Type B pancreatic cell (in vitro differentiated cells): ENCODE measurements at regions not wholly inside any gene's neighbourhood (a gene's known extent, or its start where the extent isn't known, plus 50 kb on each side); places are given as distances from the start of the nearest gene placed in this dataset.

Source experiments
- DNase-seq: peaks from one replicate; pipeline ENCODE4 v3.0.0; 2021; ENCODE audit warnings: mixed read lengths; ENCODE audit not compliant: unreplicated experiment; ENCODE audit errors: extremely low spot score
- H3K27ac Mint-ChIP-seq: 2 replicates; pipeline ENCODE4 v1.8.0; 2021; ENCODE audit warnings: mild to moderate bottlenecking, mixed read lengths
- H3K27me3 Mint-ChIP-seq: 2 replicates; pipeline ENCODE4 v1.8.0; 2021; ENCODE audit warnings: mixed read lengths
- H3K36me3 Mint-ChIP-seq: 2 replicates; pipeline ENCODE4 v1.8.0; 2021; ENCODE audit warnings: mixed read lengths
- H3K4me1 Mint-ChIP-seq: one replicate; pipeline ENCODE4 v1.8.0; 2021; ENCODE audit warnings: mixed read lengths; ENCODE audit not compliant: unreplicated experiment
- H3K4me3 Mint-ChIP-seq: 2 replicates; pipeline ENCODE4 v1.8.0; 2021; ENCODE audit warnings: mild to moderate bottlenecking, mixed read lengths
- H3K9me3 Mint-ChIP-seq: 2 replicates; pipeline ENCODE4 v1.8.0; 2021; ENCODE audit warnings: mixed read lengths
- TF ChIP-seq, protein P1 (sequence below): fragments of 200-600 bp; sonication (generic); conservative IDR thresholded peaks from 2 replicates; pipeline ENCODE4 v1.5.0; 2021; ENCODE audit warnings: antibody characterized with exemption, mild to moderate bottlenecking

DNA sequence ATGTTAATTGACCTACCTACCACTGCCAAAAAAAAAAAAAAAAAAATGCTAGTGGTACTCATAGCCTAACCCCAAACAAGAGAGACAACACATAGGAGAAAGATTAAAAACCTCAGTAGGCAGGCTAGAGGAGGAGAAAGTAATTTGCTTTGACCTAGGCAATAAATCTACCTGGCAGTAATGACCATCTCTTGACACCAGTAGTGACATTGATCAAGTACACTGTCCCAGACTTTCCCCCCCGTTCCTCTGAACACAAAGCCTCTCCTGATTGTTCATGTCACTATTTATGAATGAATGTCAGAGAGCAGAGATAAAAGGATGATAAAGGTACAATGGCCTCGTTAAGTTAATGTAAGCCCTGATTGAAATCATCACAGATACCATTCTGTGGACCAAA is 746.8 kb downstream of the CBLN4 start:
- Mint-ChIP-seq H3K27ac (no peak overlapping the region), H3K4me1 (no peaks in the 10 kb centered on the region), H3K4me3 (no peak overlapping the region), H3K9me3 (no peaks in the 10 kb centered on the region), H3K36me3 (no peaks in the 10 kb centered on the region), H3K27me3 (peaks cover 18% of the 10 kb centered on the region)
- DNase-seq, result no peak
- TF ChIP-seq, protein P1, sequence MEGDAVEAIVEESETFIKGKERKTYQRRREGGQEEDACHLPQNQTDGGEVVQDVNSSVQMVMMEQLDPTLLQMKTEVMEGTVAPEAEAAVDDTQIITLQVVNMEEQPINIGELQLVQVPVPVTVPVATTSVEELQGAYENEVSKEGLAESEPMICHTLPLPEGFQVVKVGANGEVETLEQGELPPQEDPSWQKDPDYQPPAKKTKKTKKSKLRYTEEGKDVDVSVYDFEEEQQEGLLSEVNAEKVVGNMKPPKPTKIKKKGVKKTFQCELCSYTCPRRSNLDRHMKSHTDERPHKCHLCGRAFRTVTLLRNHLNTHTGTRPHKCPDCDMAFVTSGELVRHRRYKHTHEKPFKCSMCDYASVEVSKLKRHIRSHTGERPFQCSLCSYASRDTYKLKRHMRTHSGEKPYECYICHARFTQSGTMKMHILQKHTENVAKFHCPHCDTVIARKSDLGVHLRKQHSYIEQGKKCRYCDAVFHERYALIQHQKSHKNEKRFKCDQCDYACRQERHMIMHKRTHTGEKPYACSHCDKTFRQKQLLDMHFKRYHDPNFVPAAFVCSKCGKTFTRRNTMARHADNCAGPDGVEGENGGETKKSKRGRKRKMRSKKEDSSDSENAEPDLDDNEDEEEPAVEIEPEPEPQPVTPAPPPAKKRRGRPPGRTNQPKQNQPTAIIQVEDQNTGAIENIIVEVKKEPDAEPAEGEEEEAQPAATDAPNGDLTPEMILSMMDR, result no peak

DNA sequence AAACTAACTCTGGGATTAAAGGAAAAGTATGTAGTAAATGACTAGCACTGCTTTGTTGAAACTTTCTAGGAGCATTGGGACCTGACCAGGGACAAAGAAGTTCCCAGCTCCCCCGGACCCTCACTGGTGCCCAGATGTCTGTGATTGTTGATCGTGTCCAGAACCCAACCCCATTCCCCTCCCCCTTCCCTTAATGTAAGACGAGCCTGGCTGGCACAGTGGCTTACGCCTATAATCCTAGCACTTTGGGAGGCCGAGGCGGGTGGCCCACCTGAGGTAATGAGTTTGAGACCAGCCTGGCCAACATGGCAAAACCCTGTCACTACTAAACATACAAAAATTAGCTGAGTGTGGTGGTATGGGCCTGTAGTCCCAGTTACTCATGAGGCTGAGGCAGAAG is 750.3 kb downstream of the CBLN4 start:
- TF ChIP-seq, protein P1, result no peak
- no peaks in the 10 kb centered on the region for H3K9me3 Mint-ChIP-seq
- H3K36me3 Mint-ChIP-seq, result no peaks in the 10 kb centered on the region
- no peaks in the 10 kb centered on the region for H3K4me1 Mint-ChIP-seq
- no peak overlapping the region for H3K27ac Mint-ChIP-seq
- H3K4me3 Mint-ChIP-seq, result no peak overlapping the region
- DNase-seq, result no peak
- peaks cover 12% of the 10 kb centered on the region for H3K27me3 Mint-ChIP-seq

DNA sequence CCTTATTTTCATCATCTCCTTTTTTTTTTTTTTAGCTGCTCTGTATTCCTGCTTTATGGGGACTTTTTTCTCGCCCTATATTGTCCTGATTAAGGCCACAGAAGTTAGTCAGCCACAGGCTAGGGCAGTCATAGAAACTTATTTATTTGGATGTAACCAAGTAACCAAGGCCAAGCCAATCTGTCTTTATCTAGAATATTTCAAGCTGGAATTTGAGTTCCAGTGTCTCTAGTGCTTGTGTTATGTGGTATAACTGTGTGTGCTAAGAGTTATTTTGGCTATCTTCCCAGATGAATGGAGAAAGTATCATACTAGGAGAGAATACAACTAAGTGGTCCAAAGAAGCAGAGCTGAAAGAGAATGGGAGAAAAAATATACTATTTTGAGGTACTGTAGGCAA is 751.5 kb downstream of the CBLN4 start:
- H3K4me1 Mint-ChIP-seq, result no peaks in the 10 kb centered on the region
- TF ChIP-seq, protein P1, result no peak
- DNase-seq, result no peak
- no peaks in the 10 kb centered on the region for H3K9me3 Mint-ChIP-seq
- H3K27me3 Mint-ChIP-seq, result peaks cover 12% of the 10 kb centered on the region
- no peak overlapping the region for H3K4me3 Mint-ChIP-seq
- H3K36me3 Mint-ChIP-seq, result no peaks in the 10 kb centered on the region
- H3K27ac Mint-ChIP-seq, result no peak overlapping the region

DNA sequence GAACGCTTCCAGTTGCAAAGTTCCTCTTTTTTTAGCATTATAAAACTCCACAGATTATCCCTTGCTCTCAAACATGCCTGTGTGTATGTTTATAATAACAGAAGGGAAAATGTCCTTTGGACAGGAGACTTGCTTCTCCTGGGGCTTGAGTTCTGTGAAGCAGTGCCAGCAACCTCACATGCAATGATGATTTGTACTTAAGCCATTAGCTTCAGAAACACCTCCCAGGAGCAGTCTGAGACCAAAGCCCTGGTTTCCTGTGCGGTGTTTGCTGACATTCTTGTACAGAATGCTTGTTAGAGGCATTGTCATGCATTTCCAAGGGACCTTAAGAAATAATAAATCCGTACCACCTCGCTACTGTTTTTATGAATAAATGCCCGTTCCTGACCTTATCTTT is 752.8 kb downstream of the CBLN4 start:
- TF ChIP-seq, protein P1, result no peak
- no peak overlapping the region for H3K4me3 Mint-ChIP-seq
- peaks cover 1% of the 10 kb centered on the region for H3K9me3 Mint-ChIP-seq
- DNase-seq, result no peak
- H3K4me1 Mint-ChIP-seq, result no peaks in the 10 kb centered on the region
- peaks cover 11% of the 10 kb centered on the region for H3K27me3 Mint-ChIP-seq
- no peaks in the 10 kb centered on the region for H3K36me3 Mint-ChIP-seq
- H3K27ac Mint-ChIP-seq, result no peak overlapping the region

DNA sequence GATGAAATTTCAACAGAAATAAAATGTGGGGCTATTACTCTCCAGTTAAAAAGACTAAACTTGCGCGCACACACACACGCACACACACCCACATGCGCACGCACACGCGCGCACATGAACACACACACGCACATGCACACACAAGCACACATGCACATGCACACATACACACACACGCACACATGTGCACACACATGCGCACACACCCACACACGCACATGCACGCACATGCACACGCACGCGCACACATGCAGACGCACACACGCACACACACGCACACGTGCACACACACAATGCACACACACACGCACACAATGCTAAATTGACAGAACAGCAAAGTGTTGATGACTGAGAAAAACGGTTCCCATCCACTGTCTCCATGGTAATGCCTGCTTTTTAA is 754.1 kb downstream of the CBLN4 start:
- H3K27ac Mint-ChIP-seq, result no peak overlapping the region
- no peaks in the 10 kb centered on the region for H3K36me3 Mint-ChIP-seq
- peaks cover 5% of the 10 kb centered on the region for H3K9me3 Mint-ChIP-seq
- DNase-seq, result no peak
- no peaks in the 10 kb centered on the region for H3K4me1 Mint-ChIP-seq
- H3K4me3 Mint-ChIP-seq, result no peak overlapping the region
- peaks cover 9% of the 10 kb centered on the region for H3K27me3 Mint-ChIP-seq
- TF ChIP-seq, protein P1, result no peak

DNA sequence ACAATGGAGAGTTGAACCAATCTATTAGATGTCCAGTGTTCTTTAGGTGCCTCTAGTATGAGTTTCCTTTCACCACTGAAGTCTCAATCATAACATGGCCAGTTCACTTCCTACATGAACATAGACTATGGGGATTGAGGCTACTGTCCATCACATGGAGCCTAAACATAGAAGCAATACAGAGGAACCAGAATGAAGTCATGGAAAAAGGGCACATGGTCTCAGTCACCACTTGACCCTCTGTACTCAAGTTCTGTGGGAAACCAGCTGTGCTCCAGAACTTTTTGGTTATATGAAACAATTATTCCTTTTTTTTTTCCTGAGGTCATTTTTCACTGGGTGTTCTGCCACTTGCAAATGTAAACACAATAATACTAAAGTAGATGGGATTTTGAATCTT is 762.5 kb downstream of the CBLN4 start:
- DNase-seq, result no peak
- TF ChIP-seq, protein P1, result no peak
- Mint-ChIP-seq H3K36me3 (no peaks in the 10 kb centered on the region), H3K4me3 (no peak overlapping the region), H3K4me1 (no peaks in the 10 kb centered on the region), H3K27ac (no peak overlapping the region), H3K9me3 (peaks cover 5% of the 10 kb centered on the region), H3K27me3 (peaks cover 4% of the 10 kb centered on the region)
